Pancreas (tissue), 10 donors: ENCODE measurements at regions not wholly inside any gene's neighbourhood (a gene's known extent, or its start where the extent isn't known, plus 50 kb on each side); places are given as distances from the start of the nearest gene placed in this dataset.

Experiments used
- ATAC-seq, 4 donors: fragments of 200-7000 bp; cut with Tn5 transposase; one replicate each; pipeline versions ENCODE4 v1.8.0 to v1.9.1; 2020; ENCODE audit warnings: mild to moderate bottlenecking in 4 of 4, moderate library complexity in 4 of 4
- DNase-seq, 6 donors: peaks; one replicate each; pipeline ENCODE4 v3.0.0-alpha.2; 2020
- FAIRE-seq: peaks from 2 replicates; lab custom pipeline; 2012; peaks lifted over from hg19 to GRCh38; lab: Jason Lieb, UNC
- H3K27ac ChIP-seq, 4 donors: fragments of 200-600 bp; sonication (generic); 1 replicate in 3 of 4; 2 replicates in 1 of 4; pipeline versions ENCODE4 v1.5.0 to v1.8.0; 2020
- H3K27me3 ChIP-seq, 4 donors: fragments of 200-600 bp; one replicate each; pipeline ENCODE4 v1.8.0; 2021
- H3K36me3 ChIP-seq, 3 donors: fragments of 200-600 bp; sonication (generic) in 1 of 3; one replicate each; pipeline versions ENCODE4 v1.5.0 to v1.8.0; 2020 to 2021
- H3K4me1 ChIP-seq, 3 donors: fragments of 200-600 bp; one replicate each; pipeline ENCODE4 v1.8.0; 2021
- H3K4me3 ChIP-seq, 4 donors: fragments of 200-600 bp; sonication (generic) in 2 of 4; one replicate each; pipeline versions ENCODE4 v1.5.0 to v1.8.0; 2020 to 2021
- H3K9me3 ChIP-seq, 4 donors: fragments of 200-600 bp; one replicate each; pipeline ENCODE4 v1.8.0; 2021
- WGBS, 2 donors: extraction: QIAGEN DNeasy Blood & Tissue Kit; methylation state at CpG; one replicate each; pipeline ENCODE4 v1.1.7; 2013; 5-methylcytosine and 5-hydroxymethylcytosine counted together
- intact Hi-C, 3 donors: fragments of 100-400 bp; cut with DNase I; formaldehyde crosslinking; loops; one replicate each; pipeline versions ENCODE4 v1.11.1 to v1.14.2; 2022
- TF ChIP-seq, protein P1 (sequence below), 4 donors: fragments of 200-600 bp; sonication (generic) in 3 of 4; IDR thresholded peaks; one replicate each; pipeline versions ENCODE4 v1.5.0 to v1.8.0; 2021; ENCODE audit warnings: antibody characterized with exemption in 4 of 4
- donor health status: healthy with polysubstance abuse.
- donor health status: DM: no; HTN: no; CAD: no; lungs with moderate emphysema.
- donor health status: DM: no; HTN: no; CAD: no.
- donor health status: control.
- donor health status: control.
- donor health status: Bipolar disorder and iron deficiency.
- donor health status: DM: yes; HTN: yes; CAD: no.
- donor health status: DM: no; HTN: no; CAD: no.
- donor health status: DM: no; HTN: no; CAD: no.
- donor health status: DM: yes; HTN: yes; CAD: no.

GRCh38 chr17:22441776-22442175, 749.5 kb downstream of the KCNJ18 start:
- H3K27ac ChIP-seq: no peak overlapping the region
- no peaks in the 10 kb centered on the region for H3K4me1 ChIP-seq
- H3K4me3 ChIP-seq: no peak overlapping the region
- no peaks in the 10 kb centered on the region for H3K9me3 ChIP-seq
- intact Hi-C loops: no loop called here
- no peaks in the 10 kb centered on the region for H3K27me3 ChIP-seq
- WGBS, 2 donors: 41 to 50% methylated on average over 7 of the region's 7 CpGs
- FAIRE-seq: no peak
- ATAC-seq: no peak
- TF ChIP-seq, protein P1, sequence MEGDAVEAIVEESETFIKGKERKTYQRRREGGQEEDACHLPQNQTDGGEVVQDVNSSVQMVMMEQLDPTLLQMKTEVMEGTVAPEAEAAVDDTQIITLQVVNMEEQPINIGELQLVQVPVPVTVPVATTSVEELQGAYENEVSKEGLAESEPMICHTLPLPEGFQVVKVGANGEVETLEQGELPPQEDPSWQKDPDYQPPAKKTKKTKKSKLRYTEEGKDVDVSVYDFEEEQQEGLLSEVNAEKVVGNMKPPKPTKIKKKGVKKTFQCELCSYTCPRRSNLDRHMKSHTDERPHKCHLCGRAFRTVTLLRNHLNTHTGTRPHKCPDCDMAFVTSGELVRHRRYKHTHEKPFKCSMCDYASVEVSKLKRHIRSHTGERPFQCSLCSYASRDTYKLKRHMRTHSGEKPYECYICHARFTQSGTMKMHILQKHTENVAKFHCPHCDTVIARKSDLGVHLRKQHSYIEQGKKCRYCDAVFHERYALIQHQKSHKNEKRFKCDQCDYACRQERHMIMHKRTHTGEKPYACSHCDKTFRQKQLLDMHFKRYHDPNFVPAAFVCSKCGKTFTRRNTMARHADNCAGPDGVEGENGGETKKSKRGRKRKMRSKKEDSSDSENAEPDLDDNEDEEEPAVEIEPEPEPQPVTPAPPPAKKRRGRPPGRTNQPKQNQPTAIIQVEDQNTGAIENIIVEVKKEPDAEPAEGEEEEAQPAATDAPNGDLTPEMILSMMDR (IDR thresholded peaks at IDR 0.05): no peak
- no peaks in the 10 kb centered on the region for H3K36me3 ChIP-seq
- DNase-seq: no peak

DNA sequence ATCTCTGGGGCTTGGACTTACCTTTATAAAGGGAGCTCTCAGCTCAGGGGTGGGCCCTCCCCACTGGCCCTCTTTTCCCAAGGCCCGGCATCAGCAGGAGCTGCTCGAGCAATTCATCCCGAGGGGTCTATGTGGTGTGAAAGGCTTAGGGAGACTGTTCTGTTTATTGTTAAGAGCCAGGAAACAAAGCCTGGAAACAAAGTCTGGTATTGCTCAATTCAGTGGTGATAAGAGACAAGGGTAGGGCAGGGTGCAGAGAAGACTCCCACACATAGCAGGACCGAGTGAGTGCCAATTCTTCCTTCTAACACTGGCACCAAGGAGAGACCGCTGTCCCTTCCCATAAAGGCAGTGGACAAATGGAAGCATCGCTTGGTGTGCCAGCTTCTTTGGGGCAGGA, 750.7 kb downstream of the KCNJ18 start:
- no peaks in the 10 kb centered on the region for H3K4me1 ChIP-seq
- H3K27ac ChIP-seq: no peak overlapping the region
- no peaks in the 10 kb centered on the region for H3K36me3 ChIP-seq
- DNase-seq (no peak), FAIRE-seq (no peak), ATAC-seq (no peak)
- no peak overlapping the region for H3K4me3 ChIP-seq
- H3K9me3 ChIP-seq: no peaks in the 10 kb centered on the region
- no peaks in the 10 kb centered on the region for H3K27me3 ChIP-seq
- TF ChIP-seq, protein P1 (IDR thresholded peaks at IDR 0.05): no peak
- WGBS, 2 donors: 51 to 59% methylated on average over 6 of the region's 6 CpGs
- intact Hi-C loops: no loop called here

- no peaks in the 10 kb centered on the region for H3K27me3 ChIP-seq
- no peak for DNase-seq
- H3K9me3 ChIP-seq: no peaks in the 10 kb centered on the region
- no peaks in the 10 kb centered on the region for H3K36me3 ChIP-seq
- H3K4me1 ChIP-seq: no peaks in the 10 kb centered on the region
- TF ChIP-seq, protein P1 (IDR thresholded peaks at IDR 0.05): no peak
- no peak overlapping the region for H3K27ac ChIP-seq
- no peak for ATAC-seq
- FAIRE-seq: no peak
- H3K4me3 ChIP-seq: no peak overlapping the region
- 76 to 83% methylated on average over 19 of the region's 19 CpGs for WGBS, 2 donors
- intact Hi-C loops: no loop called here
These were observed 760.9 kb downstream of the KCNJ18 start for GRCh38 chr17:22453181-22453580.

DNA sequence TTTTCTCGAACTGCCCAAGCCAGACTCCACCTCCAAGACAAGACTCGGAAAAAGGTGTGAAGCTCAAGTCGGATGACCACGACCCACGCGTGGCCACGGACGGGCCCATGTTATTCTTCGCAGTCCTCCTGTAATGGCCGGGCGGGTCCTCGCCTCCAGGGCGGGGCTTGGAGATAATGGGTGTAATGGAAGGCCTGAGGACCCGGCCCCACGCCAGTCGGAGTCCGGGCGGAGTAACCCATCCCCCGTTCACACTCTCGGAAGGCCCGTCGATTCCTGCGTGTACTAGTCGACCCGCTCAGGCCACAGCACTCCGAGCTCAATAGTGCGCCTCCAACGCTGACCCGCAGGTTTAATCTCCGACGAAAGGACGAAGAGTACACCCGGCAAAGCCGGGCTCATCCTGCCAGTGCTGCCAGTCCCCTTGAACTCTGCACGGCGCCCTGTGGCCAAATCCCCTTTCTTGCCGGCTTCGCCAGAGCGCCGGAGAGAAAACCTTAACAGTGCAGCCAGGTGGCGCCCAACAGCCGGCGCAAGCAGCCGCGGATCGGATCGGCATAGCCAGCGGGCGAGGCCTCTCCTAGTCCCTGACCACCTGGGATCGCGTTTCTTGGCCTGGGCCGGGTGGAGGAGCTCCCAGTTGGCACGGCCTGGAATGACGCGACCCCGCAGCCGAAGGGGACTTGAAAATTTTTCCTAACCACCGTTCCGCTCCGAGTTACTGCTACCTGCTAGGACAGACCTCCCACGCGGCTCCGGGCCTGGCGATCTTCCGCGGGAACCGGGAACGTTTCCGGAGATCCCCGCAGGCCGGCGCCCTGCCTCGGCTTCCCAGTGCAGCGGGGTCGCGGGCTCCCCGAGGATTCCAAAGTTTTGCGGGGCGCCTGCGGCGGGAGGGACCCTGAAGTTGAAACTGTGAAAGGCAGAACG, 762.0 kb downstream of the KCNJ18 start:
- Histone ChIP-seq H3K4me1 (no peaks in the 10 kb centered on the region), H3K9me3 (no peaks in the 10 kb centered on the region), H3K4me3 (no peak overlapping the region), H3K27me3 (no peaks in the 10 kb centered on the region), H3K36me3 (no peaks in the 10 kb centered on the region), H3K27ac (no peak overlapping the region)
- TF ChIP-seq, protein P1 (IDR thresholded peaks at IDR 0.05): no peak
- WGBS, 2 donors: 61% methylated on average over 82 of the region's 82 CpGs
- FAIRE-seq (no peak), ATAC-seq (peak in 1 of 4 donors; percentile 49), DNase-seq (peak in 1 of 6 donors; percentile 57)
- intact Hi-C loops: no loop called here
